Aorta (tissue), 5 donors: ENCODE measurements at regions not wholly inside any gene's neighbourhood (a gene's known extent, or its start where the extent isn't known, plus 50 kb on each side); places are given as distances from the start of the nearest gene placed in this dataset.
A peak's percentile ranks its signal among the peaks of the same experiment; 100 is the strongest.

Experiments
- ATAC-seq: fragments of 200-7000 bp; cut with Tn5 transposase; one replicate; pipeline ENCODE4 v1.9.1; 2022; ENCODE audit warnings: moderate library complexity; ENCODE audit not compliant: low FRiP score
- DNase-seq, 2 donors: peaks; one replicate each; pipeline ENCODE4 v3.0.0-alpha.2; 2020
- H3K27ac ChIP-seq, 2 donors: one replicate each; pipeline ENCODE4 v1.5.1; 2013; ENCODE audit warnings: low read length in 2 of 2, mild to moderate bottlenecking in 2 of 2, moderate library complexity in 2 of 2, control low read depth in 1 of 2, inconsistent platforms in 1 of 2, low read depth in 1 of 2
- H3K27me3 ChIP-seq, 2 donors: one replicate each; pipeline ENCODE4 v1.6.1; 2013; ENCODE audit warnings: control low read depth in 1 of 2, low read length in 1 of 2, mild to moderate bottlenecking in 1 of 2, moderate library complexity in 1 of 2; ENCODE audit not compliant: insufficient read depth in 2 of 2, control insufficient read depth in 1 of 2
- H3K36me3 ChIP-seq, 2 donors: one replicate each; pipeline ENCODE4 v1.6.1; 2013; ENCODE audit warnings: control low read depth in 1 of 2, low read length in 1 of 2, mild to moderate bottlenecking in 1 of 2; ENCODE audit not compliant: insufficient read depth in 2 of 2, control insufficient read depth in 1 of 2
- H3K4me1 ChIP-seq, 2 donors: one replicate each; pipeline ENCODE4 v1.6.1; 2013; ENCODE audit warnings: low read length in 2 of 2, control low read depth in 1 of 2, mild to moderate bottlenecking in 1 of 2, moderate library complexity in 1 of 2; ENCODE audit not compliant: insufficient read depth in 2 of 2, control insufficient read depth in 1 of 2
- H3K4me3 ChIP-seq, 2 donors: one replicate each; pipeline ENCODE4 v1.5.1; 2013; ENCODE audit warnings: low read length in 2 of 2, control low read depth in 1 of 2, mild to moderate bottlenecking in 1 of 2
- H3K9me3 ChIP-seq: one replicate; pipeline ENCODE4 v1.6.1; 2013; ENCODE audit warnings: mild to moderate bottlenecking, low read length; ENCODE audit not compliant: control insufficient read depth
- WGBS, 2 donors: extraction: QIAGEN DNeasy Blood & Tissue Kit; methylation state at CpG; one replicate each; pipeline ENCODE4 v1.1.7; 2013; 5-methylcytosine and 5-hydroxymethylcytosine counted together
- intact Hi-C, 2 donors: fragments of 100-400 bp; cut with DNase I; formaldehyde crosslinking; loops; one replicate each; pipeline versions ENCODE4 v1.14.2 to v1.15.0; 2022
- donor health status: healthy with polysubstance abuse.
- donor health status: Bipolar disorder and iron deficiency.
- donor health status: DM: no; HTN: no; CAD: no.
- donor health status: DM: no; HTN: no; CAD: no.
- donor health status: DM: yes; HTN: yes; CAD: no.

- intact Hi-C loops, result no loop called here
- 90 to 91% methylated on average over 8 of the region's 8 CpGs for WGBS, 2 donors
- no peaks in the 10 kb centered on the region for H3K36me3 ChIP-seq
Measured at GRCh38 chr11:62044639-62045121, 77.2 kb upstream of the FTH1 start.

DNA sequence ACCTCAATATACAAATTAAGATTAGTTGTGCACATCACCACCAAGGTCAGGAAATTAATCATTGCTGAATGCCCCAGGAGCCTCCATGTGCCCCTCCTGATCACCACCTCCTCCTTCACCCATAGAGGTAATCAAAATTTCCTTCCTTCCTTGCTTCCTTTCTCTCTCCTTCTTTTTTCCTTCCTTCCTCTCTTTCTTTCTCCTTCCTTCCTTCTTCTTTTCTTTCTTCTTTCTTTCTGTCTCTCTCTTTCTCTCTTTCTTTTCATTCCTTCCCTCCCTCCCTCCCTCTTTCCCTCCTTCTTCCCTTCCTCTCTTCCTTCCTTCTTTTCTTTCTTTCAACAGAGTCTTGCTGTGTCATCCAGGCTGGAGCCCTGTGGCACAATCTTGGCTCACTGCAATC lies 67.9 kb upstream of the FTH1 start:
- Histone ChIP-seq H3K9me3 (no peaks in the 10 kb centered on the region), H3K27me3 (no peaks in the 10 kb centered on the region), H3K27ac (no peak overlapping the region), H3K36me3 (no peaks in the 10 kb centered on the region), H3K4me3 (no peak overlapping the region), H3K4me1 (no peaks in the 10 kb centered on the region)
- ATAC-seq, result no peak
- intact Hi-C loops, result no loop called here
- DNase-seq, result no peak

More at GRCh38 chr11:62044639-62045121, 77.2 kb upstream of the FTH1 start:
- no peaks in the 10 kb centered on the region for H3K9me3 ChIP-seq
- DNase-seq (no peak), ATAC-seq (no peak)
- no peaks in the 10 kb centered on the region for H3K4me1 ChIP-seq
- no peaks in the 10 kb centered on the region for H3K27me3 ChIP-seq
- no peak overlapping the region for H3K27ac ChIP-seq
- H3K4me3 ChIP-seq, result no peak overlapping the region

DNA sequence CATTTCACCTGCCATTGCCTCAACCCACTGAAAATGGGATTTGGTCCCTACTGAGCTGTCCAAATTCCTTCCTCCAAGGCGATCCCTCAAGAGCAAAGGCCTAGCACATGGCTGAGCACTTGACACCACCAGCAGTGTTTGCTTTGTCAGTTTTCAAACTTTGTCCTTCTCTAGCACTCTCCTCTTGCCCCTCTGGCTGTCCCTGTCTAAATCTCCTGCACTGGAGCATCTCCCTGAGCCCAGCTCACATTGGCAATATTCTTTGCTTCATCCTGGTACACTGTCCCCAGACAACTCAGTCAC lies 66.6 kb upstream of the FTH1 start:
- Histone ChIP-seq H3K27me3 (no peaks in the 10 kb centered on the region), H3K4me1 (no peaks in the 10 kb centered on the region), H3K27ac (no peak overlapping the region), H3K9me3 (no peaks in the 10 kb centered on the region), H3K4me3 (no peak overlapping the region), H3K36me3 (no peaks in the 10 kb centered on the region)
- ATAC-seq, result no peak
- no peak for DNase-seq
- 88% methylated on average over 1 of the region's 1 CpG for WGBS, 2 donors
- intact Hi-C loops, result no loop called here

DNA sequence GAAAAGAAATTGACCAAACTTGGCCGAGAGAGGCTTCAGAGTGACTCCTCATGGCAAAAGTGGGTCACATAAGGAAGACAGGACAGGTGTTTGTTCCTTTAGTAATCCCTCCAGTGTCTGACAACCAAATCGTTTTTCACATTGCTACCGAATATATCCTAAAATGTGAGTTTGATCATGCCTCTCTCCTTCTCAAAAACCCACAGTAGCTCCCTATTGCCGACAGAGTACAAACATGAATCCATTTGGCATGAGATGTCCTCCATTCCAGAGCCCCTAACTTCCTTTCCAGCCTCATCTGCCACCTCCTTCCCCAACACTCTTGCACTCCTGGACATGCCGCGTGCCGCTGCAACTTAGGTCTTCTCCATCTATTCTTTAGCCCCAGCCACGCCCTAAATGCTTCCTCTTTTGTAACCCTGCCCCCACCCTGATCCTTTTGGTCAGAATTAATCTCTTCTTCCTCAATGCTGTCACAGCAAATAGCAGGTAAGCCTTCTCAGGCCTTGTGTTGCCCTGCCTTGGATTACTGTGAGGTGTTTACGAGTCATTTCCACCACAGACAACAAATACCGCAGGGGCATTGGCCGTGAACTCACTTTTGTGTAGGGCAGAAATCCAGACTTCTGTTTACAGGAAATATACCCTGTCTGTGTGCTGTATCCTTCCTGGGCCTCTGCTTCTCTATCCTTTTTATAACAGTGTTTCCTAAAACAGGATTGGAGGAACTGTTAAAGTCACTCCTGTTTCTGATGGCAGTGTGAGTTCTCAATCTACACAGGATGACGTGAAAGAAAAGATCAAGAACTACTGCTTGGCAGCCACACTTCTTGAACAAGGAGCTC lies 66.0 kb upstream of the FTH1 start:
- Histone ChIP-seq H3K9me3 (no peaks in the 10 kb centered on the region), H3K4me1 (no peaks in the 10 kb centered on the region), H3K27me3 (no peaks in the 10 kb centered on the region), H3K27ac (no peak overlapping the region), H3K4me3 (no peak overlapping the region), H3K36me3 (no peaks in the 10 kb centered on the region)
- intact Hi-C loops, result no loop called here
- no peak for ATAC-seq
- WGBS, 2 donors, result 82 to 83% methylated on average over 12 of the region's 12 CpGs
- no peak for DNase-seq

DNA sequence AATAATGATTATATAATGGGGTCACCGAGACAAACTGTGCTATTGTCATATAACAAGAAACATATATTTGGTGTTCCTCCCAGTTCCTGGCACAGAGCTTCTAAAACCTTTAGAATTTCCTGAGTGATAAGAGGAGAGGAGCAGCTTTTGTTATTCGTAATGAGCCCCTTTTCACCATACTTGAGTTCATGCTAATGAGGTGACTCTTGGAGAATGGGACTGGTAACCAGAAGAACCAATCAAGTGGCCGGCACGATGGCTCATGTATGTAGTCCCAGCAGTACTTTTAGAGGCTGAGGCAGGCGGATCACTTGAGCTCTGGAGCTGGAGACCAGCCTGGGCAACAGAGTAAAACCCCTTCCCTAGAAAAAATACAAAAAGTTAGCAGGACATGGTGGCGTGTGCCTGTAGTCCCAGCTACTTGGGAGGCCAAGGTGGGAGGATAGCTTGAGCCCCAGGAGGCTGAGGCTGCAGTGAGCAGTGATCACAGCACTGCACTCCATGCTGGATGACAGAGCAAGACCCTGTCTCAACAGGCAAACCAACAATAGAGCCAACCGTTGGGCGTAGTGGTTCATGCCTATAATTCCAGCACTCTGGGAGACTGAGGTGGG lies 62.7 kb upstream of the FTH1 start:
- no peaks in the 10 kb centered on the region for H3K36me3 ChIP-seq
- H3K27ac ChIP-seq, result no peak overlapping the region
- DNase-seq (no peak), ATAC-seq (no peak)
- no peak overlapping the region for H3K4me3 ChIP-seq
- WGBS, 2 donors, result 85 to 88% methylated on average over 8 of the region's 8 CpGs
- no peaks in the 10 kb centered on the region for H3K4me1 ChIP-seq
- intact Hi-C loops, result no loop called here
- H3K27me3 ChIP-seq, result no peaks in the 10 kb centered on the region
- peaks cover 2% of the 10 kb centered on the region for H3K9me3 ChIP-seq

- H3K9me3 ChIP-seq, result peaks cover 2% of the 10 kb centered on the region
- H3K27ac ChIP-seq, result no peak overlapping the region
- no peaks in the 10 kb centered on the region for H3K36me3 ChIP-seq
- 95% methylated on average over 6 of the region's 6 CpGs for WGBS, 2 donors
- DNase-seq, result no peak
- no peak for ATAC-seq
- H3K4me3 ChIP-seq, result no peak overlapping the region
- intact Hi-C loops, result no loop called here
- H3K27me3 ChIP-seq, result no peaks in the 10 kb centered on the region
- H3K4me1 ChIP-seq, result no peaks in the 10 kb centered on the region
Measured at GRCh38 chr11:62026739-62027370, 59.4 kb upstream of the FTH1 start.

- DNase-seq (peak; percentile 72 to 87), ATAC-seq (peak; percentile 85)
Measured at GRCh38 chr11:62025487-62026105, 58.2 kb upstream of the FTH1 start.

GRCh38 chr11:62024936-62025486 lies 57.6 kb upstream of the FTH1 start:
- no peaks in the 10 kb centered on the region for H3K36me3 ChIP-seq
- no peak overlapping the region for H3K4me3 ChIP-seq
- no peak overlapping the region for H3K27ac ChIP-seq
- H3K27me3 ChIP-seq, result no peaks in the 10 kb centered on the region
- 64 to 77% methylated on average over 6 of the region's 6 CpGs for WGBS, 2 donors
- intact Hi-C loops, result no loop called here
- H3K4me1 ChIP-seq, result no peaks in the 10 kb centered on the region
- H3K9me3 ChIP-seq, result peaks cover 7% of the 10 kb centered on the region
- ATAC-seq (no peak), DNase-seq (no peak)

More at GRCh38 chr11:62025487-62026105, 58.2 kb upstream of the FTH1 start:
- Histone ChIP-seq H3K4me1 (no peaks in the 10 kb centered on the region), H3K27me3 (no peaks in the 10 kb centered on the region), H3K27ac (no peak overlapping the region), H3K36me3 (no peaks in the 10 kb centered on the region), H3K9me3 (peaks cover 7% of the 10 kb centered on the region), H3K4me3 (no peak overlapping the region)
- 57 to 60% methylated on average over 13 of the region's 13 CpGs for WGBS, 2 donors
- intact Hi-C loops, result no loop called here
